NCI-H526 (cell line): ENCODE measurements at regions not wholly inside any gene's neighbourhood (a gene's known extent, or its start where the extent isn't known, plus 50 kb on each side); places are given as distances from the start of the nearest gene placed in this dataset.
"Not testable (repeated sequence)": the region's sequence is repeated elsewhere in the genome, so short reads cannot be mapped to it uniquely, and the experiment has no call there.

Experiments used
- DNase-seq, 2 experiments: peaks; one replicate each; lab custom pipeline; 2025; lab: John Stamatoyannopoulos, UW

DNA sequence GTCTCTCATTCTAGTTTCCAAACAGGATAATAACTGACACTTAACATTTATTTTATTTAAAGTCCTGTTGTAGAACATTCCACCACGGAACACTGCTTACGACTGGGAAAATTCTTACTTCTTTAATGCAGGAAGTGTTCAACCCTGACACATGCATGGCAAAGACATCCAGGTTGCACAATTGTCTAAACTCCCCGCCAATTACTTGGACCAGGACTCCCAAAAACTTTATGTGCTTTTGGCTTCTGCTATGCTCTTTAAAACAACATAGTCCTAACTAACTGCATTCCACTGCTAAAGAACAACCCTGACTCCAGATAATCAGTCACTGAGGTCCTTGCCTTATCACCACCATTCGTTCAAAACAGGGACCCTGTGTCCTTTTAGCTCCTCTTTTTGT is 995.8 kb downstream of the LTN1 start:
- not testable (repeated sequence) for DNase-seq

DNA sequence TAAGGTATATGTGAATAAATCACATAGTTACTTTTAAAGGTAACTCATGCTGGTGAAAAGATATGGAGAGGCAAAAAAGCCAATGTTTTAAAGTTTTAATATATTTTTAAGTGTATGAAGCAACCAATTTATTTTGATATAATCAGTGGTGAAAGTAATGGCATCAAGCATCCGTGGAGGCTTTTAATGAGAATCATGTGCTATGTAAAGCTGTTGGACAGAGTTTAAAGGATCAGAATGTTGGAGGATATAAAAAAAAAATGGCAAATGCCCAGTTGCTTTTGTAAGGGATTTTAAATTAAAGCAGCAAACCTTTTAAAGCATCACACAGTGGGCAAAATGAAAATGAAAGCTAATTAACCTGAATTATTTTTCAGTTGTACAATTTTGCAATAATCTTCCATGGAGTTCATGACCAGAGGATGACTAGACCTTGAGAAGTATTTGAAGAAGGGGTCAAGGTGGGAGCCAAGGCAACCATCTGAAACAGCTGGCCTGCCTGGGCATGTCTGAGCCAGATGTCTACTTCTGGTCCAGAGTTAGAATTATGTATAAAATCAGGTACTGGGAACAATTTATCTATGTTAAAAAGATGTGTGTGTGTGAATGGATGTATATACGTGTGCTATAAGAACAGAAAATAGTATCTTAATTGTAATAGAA is 1007.9 kb downstream of the LTN1 start:
- not testable (repeated sequence) for DNase-seq

DNA sequence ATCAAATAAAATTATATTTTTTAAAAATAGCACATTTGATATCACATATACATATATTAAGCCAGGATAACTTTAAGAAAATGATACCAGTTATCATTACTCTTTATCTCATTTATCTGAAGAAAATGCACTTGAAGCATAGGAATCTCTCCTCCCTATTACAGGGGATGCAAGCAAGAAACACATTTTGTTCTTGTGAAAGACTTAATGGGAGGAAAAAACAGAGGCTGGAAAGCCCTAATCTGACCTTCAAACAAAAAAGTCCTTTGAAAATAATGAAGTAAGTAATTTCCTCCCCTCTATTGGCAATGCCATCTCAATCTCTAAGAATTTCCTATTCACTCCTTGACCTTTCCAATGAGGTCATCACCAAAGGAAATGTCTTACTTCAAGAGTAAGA is 1012.6 kb upstream of the ADAMTS5 start:
- not testable (repeated sequence) for DNase-seq

DNA sequence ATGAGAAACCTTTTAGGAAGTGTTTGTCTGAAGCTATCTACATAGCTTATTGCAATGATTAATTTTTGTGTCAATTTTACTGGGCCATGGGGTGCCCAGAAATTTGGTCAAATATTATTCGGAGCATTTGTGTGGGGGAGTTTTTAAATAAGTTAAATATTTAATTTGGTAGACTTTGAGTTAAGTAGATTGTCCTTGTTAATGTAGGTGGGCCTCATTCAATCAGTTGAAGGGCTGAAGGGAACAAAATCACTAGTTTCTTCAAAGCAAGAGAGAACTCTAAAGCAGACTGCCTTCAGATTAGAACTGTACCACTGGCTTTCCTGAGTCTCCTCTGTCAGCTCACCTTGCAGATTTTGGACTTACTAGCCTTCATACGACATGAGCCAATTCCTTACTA is 1008.6 kb upstream of the ADAMTS5 start:
- no peak for DNase-seq

DNA sequence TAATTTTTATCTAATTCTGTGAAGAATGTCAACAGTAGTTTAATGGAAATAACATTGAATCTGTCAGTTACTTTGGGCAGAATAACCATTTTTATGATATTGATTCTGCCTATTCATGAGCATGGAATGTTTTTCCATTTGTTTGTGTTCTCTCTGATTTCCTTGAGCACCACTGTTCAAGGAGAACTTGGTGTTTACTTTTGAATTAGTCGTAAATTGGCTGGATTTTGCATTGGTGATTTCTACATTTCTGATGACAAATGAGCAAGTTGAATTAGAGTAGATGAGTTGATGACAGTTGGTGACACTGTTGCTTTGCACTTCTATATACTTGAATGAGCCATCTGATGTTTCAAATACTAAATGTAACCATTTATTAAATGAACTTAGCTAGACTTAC is 1007.3 kb upstream of the ADAMTS5 start:
- not testable (repeated sequence) for DNase-seq

DNA sequence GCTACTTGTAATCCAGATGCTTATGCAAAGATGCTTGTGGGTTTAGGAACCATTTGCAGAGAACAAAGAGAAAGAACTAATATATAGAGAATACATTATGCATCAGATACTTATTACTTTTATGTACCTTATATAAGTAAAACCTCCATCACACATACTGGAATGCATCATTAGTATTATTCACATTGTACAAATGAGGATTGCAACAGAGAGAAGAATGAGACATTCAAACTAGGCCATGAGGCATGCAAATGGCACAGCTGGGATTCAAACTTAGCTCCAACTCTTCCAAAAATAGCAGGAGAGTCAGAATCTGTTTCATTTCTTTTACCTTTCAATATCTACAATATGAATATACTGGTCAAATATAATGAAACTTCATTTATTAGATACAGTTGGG is 1001.4 kb upstream of the ADAMTS5 start:
- not testable (repeated sequence) for DNase-seq

DNA sequence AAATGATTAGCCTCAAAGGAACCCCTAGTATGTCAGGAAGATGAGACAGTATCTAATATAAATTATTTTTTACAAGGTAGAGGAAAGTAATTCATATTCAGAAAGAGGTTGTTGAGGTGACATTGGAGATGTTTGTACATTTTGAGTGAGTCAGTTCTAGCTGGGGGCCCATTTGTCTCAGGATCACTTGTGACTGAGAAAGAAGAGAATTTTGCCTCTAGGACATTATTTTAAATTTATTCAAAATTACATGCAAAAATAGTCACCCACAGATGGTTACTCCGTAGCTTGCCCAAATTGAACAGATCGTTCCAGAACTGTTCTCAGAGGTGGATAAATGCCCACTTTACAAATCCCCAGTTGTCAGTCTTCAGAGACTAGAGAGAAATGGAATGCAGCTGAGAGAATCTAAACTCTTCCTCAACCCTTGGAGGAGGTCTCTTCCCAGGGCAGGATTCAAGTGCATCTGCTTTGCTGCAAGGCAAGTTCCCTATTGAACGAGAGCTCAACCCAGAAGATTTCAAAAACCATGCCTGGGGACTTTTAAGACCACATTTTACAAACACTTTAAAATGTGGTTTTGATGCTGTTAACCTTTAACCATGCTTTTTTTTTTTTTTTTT is 987.8 kb upstream of the ADAMTS5 start:
- DNase-seq = no peak

DNA sequence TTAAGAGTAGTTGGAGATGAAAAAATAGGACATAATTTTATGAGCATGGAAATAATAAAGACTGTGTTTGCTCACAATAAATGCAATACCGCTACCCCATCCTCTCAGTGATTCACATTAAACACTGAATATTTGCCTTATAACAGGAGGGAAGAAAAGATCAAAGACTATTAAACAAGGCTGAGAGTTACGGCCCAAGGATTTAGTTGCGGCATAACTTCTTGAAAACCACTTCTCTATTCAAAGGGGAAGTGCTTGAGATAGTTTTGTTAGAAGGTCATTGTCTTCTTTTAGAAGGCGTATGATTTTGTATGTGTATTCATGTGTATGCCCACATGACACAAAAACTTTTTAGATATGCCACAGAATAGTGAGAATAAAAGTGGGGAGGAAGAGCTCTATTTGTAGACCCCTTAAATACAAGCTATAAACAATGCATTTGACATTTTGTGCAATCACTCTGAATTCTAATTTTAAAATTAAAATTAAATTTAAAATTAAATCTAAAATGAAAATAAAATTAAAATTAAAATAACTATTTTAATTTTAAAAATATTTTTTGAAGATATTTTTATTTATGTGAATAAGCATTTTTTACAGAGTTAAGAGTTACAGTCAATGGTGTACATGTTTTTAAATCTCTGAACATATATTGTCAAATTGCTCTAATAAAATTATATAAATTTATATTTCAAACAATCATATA is 986.6 kb upstream of the ADAMTS5 start:
- no peak for DNase-seq

DNA sequence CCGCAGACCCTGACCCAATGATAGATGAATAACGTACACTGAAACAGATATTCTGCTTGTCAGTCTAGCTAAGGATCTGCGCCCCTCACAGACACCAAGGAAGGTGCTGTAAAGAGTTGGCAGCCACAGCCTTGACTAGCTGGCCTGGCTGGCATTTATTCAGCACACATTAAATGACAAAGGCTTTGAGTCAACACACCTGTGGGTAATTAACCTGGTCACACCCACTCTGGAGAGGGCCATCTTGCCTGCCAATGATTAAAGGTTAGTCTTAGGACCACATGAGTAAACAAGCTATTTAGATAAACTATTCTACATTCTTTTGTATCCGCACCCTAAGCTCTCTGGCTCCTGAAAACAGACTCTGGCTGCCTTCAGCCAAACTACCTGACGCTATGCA is 982.2 kb upstream of the ADAMTS5 start:
- not testable (repeated sequence) for DNase-seq

DNA sequence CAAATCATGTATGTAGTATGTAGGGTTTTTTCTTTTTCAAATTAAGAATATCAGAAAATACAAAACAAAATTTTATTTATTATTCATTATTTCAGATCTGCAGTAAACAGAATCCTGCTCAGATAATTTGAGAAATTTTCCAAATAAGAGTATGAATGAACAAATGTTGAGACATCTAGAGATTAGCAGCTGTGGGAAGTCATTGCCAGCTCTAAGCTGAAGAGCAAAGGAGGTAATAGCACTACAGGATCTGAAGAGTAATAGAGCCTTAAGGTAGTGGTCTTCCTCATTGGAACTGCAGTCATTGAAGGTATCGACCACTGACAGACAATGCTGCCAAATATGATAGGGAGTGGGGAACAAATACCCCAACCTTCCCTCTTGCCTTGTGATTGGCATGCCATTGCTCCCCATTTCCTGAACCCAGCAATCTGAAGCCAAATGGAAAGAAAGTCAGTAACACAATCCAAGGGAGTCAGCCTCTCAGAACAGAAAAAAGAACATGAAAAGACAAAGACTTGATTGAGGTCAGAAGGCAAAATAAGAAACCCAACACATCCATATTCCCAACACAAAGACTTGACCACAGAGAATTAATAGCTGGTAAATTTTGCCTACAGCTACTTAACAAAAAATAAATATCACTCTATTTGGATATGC is 963.4 kb upstream of the ADAMTS5 start:
- DNase-seq = not testable (repeated sequence)

DNA sequence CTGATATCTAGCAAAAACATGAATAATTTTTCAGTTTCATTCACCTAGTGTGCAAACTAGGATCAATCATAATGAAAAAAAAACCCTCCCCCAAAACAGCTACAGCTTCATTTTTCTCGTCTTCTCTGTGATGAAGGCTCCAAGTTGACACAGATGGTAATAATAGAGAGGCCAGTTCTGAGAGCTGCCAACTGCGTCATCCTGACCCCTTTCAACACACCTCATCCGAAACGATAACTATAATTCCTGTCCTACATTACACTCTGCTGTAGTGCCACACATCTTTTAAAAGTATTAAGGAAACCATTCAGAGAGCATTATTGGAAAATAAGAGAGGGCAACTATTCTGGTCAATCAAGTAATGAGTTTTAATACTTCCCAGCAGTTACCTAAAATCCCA is 962.3 kb upstream of the ADAMTS5 start:
- DNase-seq = not testable (repeated sequence)

DNA sequence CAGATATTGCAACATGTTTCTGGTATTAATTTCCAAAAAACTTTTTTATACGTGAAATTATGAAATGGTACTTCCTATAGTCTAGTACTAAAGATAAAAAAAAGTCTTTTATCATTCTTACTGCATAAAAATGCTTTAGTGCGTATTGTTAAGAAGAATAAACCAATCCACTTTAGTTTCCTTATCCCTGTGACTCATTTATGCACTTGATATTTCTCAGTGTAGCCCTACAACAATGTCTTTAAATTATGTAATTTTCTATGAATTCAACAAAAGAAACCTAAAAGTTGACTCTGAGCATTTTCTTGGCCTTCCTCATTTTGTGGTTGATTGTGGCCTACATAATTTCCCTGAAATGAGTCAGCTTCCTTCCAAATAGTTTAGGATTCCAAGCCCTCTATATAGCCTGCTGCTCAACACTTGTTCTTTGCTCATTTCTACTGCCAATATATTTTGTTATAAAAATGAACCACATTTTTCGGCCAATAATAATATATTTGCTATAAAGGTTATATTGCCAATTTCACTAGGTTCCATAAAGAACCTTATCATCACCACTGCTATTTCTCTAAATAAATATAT is 961.7 kb upstream of the ADAMTS5 start:
- DNase-seq = not testable (repeated sequence)

DNA sequence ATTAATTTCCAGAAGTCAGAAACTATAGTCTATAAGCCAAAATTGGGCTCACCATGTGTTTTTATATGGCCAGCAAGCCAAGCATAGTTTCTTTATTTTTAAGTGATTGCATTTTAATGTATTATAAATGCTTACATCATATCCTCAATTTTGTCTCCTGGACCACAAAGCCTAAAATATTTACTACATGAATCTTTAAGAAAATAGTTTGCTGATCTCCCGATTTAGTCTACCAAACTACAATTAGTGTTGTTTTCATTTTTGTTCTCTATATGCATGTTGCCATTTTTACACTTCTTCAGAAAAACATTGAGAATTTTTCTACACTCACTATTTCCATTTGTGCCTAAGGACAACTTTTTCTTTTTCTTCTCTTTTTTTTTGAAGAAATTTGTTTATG is 954.5 kb upstream of the ADAMTS5 start:
- not testable (repeated sequence) for DNase-seq

DNA sequence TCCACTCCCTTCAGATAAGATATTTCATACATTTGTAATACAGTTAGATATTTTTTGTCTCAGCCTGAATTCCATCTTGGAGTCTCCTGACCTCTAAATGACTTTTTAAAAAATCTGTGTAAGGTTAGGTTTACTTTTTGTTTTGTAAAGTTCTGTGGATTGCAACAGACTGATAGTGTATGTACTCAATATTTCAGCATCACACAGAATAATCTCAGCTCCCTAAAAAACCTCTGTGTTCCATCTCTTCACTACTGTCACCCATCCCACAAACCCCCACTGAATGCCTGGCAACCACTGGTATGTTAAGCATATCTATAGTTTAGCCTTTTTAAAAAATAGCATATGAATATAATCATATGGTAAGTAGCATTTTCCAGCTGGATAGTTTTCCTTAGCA is 951.1 kb upstream of the ADAMTS5 start:
- DNase-seq = not testable (repeated sequence)

DNA sequence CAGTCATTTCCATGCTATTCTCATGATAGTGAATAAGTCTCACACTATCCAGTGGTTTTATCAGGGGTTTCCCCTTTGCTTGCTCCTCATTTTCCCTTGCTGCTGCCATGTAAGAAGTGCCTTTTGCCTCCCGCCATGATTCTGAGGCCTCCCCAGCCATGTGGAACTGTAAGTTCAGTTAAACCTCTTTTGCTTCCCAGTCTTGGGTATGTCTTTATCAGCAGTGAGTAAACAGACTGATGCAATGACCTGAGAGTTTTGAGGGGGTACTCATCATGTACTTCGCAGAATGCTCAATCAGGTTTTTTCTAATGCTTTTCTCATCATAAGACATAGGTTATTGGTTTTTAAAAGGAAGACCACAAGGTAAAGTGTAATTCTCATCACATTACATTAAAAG is 949.4 kb upstream of the ADAMTS5 start:
- DNase-seq = not testable (repeated sequence)

DNA sequence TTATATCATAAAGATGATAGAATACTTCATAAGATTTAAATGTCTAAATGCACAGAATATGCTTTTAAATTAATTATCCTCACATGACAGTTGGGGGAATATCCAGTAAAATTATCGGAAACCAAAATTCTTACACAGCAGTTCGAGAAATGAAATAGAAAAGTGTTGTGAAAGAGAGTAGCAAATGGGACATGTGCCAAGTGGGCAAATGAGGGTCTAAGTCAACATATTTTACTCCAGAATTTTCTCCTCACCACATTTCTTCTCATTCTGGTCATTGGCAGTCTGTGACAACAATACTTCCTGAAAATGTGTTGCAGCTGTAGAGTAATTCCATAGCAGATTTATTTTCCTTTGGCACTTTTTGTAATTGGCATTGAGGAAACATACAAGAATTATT is 945.2 kb upstream of the ADAMTS5 start:
- DNase-seq = not testable (repeated sequence)

DNA sequence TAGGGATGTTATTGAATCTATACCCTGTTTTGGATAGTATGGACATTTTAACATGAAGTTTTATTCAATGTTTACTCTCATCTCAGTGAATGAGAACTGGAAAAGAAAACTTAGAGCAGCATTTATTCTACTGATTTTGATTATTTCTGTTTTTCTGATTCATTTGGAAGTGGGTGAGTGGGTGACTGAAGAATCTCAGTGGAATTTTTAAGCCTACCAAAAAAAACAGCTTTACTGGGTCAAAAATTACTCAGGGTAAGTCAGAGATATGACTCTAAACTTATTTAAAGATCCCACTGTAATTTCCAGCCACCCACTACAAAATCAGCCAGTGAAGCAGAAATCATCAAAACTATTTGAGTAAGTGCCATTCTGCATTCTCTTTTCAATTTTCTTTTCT is 942.6 kb upstream of the ADAMTS5 start:
- DNase-seq = not testable (repeated sequence)

DNA sequence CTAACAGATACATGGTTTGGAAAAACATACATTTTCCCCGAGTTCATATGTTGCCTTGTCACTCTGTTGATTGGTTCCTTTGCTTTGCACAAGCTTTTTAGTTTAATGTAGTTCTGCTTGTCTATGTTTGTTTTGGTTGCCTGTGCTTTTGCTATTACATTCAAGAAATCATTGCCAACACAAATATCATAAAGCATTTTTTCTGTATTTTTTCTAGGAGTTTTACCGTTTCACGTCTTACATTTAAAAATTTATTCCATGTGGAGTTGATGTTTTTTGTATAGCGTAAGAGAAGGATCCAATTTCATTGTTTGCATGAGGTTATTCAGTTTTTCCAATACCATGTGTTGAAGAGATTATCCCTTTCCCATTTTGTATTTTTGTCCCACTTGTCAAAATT is 941.9 kb upstream of the ADAMTS5 start:
- DNase-seq = not testable (repeated sequence)

DNA sequence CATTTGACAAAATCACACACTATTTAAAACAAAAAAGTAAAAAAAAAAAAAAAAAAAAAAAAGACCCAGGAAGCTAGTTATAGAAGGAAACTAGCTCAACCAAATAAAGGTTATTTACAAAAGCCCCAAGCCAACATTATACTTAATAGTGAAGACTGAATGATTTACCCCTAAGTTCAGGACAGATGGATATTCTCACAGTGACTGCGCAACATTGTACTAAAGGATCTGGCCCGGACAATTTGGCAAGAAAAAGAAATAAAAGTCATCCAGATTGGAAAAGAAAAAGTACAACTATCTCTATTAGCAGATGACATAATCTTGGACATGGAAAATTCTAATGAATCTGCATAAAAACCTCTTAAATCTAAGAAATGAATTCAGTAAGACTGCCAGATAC is 936.0 kb upstream of the ADAMTS5 start:
- DNase-seq = not testable (repeated sequence)

DNA sequence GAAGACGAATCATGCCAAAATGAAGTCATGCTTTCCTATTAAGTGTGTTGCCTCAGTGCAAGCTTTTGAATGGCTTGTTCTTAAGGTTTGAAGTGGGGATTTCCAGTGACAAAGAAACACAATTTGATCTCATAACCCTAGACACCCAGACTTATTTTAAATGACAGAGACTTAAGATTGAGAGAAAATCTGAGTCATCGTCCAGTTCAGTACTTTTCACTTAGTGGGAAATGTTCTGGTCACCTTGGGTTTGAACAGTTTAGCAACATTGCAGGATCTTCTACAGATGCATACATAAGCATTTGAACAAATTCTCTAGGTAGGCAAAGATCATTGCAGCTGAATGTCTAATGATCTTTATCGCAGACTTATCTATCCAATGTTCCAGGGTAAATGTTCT is 926.7 kb upstream of the ADAMTS5 start:
- not testable (repeated sequence) for DNase-seq

DNA sequence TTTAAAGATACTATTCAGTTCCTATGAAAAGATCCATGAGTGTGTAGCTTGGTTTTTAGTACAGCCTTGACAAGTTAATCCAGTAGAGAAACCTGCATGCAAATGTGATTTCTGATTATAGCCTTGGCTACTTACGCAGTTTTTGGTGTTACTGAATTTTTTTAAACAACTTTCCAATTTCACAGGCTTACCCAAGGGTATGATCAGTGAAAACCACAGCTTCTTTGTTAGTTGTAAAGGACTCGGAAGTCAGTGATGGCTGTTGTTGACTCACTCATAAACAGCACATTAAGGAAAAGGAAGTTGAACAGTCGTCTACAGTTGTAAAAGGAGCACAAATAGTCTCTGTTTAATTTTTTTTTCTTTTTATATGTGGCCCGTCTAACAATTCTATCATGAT is 924.6 kb upstream of the ADAMTS5 start:
- not testable (repeated sequence) for DNase-seq

DNA sequence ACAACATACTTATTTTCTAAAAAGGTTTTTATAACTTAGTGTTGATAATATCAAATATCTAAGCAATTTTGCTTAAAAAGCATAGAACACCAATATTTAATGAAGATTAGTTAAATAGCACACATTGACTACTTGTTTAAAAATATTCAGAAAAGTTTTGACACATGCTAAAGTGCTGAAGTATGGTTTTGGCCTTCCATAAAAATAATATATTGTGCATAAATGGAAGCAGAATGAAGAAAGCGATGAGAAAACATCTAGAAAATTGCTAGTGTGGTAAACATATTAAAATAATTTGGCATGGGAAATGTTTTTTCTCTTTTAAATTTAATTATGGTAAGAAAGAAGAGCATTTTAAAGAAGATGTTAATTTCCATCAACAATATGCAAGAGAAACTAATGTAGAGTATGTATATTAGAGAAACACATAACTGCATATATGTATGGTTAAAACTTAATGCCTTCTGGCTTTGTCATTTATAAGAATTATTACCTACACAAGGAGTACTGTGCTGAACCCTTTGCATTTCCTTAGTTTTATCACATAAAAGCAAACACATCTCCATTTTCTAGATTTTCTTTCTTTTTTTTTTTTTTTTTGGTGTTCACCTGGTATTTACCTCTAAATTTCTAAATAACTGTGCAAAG is 921.0 kb upstream of the ADAMTS5 start:
- DNase-seq = not testable (repeated sequence)
